ENCODE measurements at regions not wholly inside any gene's neighbourhood (a gene's known extent, or its start where the extent isn't known, plus 50 kb on each side); places are given as distances from the start of the nearest gene placed in this dataset.

- no peak for DNase-seq (ENCODE audit: low read depth in 2 of 2)
- H3K79me2 ChIP-seq (ENCODE audit: control insufficient read depth, insufficient read depth, low read length): no peaks in the 10 kb centered on the region
- no peaks in the 10 kb centered on the region for H3K9me3 ChIP-seq (ENCODE audit: control insufficient read depth, insufficient read depth, low read depth, low read length)
- no peak overlapping the region for H2AFZ ChIP-seq (ENCODE audit: low read length)
- no peaks in the 10 kb centered on the region for H3K36me3 ChIP-seq (ENCODE audit: control insufficient read depth, insufficient read depth, low read length)
- no peak overlapping the region for H3K9ac ChIP-seq (ENCODE audit: insufficient read depth, low read length)
- TF ChIP-seq CTCF (conservative IDR thresholded peaks at IDR 0.05 in 1 of 2, IDR thresholded peaks at IDR 0.05 in 1 of 2; ENCODE audit: low read depth in 1 of 2, low read length in 2 of 2): no peak
- TF ChIP-seq EZH2 (IDR thresholded peaks at IDR 0.05; ENCODE audit: low read length, missing control alignments): no peak
- no peak overlapping the region for H3K27ac ChIP-seq (ENCODE audit: insufficient read depth, low read length)
- no peaks in the 10 kb centered on the region for H4K20me1 ChIP-seq (ENCODE audit: control insufficient read depth, extremely low read depth, insufficient read depth, low read length)
- no peak overlapping the region for H3K4me3 ChIP-seq (replicated peaks in 1 of 4; ENCODE audit: control extremely low read depth in 1 of 4, insufficient read depth in 1 of 4, low read depth in 3 of 4, low read length in 4 of 4)
- no peak overlapping the region for H3K4me2 ChIP-seq (ENCODE audit: extremely low read depth, insufficient read depth, low read length)
- peaks cover 10% of the 10 kb centered on the region for H3K4me1 ChIP-seq (ENCODE audit: control insufficient read depth, extremely low read depth, insufficient read depth, low read length)
- no peaks in the 10 kb centered on the region for H3K27me3 ChIP-seq (ENCODE audit: control insufficient read depth, insufficient read depth, low read length)
Measured at GRCh38 chr13:32828711-32829110, 187.5 kb upstream of the KL start.

GRCh38 chr13:32829269-32829668 is 187.0 kb upstream of the KL start:
- no peak overlapping the region for H3K4me3 ChIP-seq (replicated peaks in 1 of 4; ENCODE audit: control extremely low read depth in 1 of 4, insufficient read depth in 1 of 4, low read depth in 3 of 4, low read length in 4 of 4)
- H3K4me1 ChIP-seq (ENCODE audit: control insufficient read depth, extremely low read depth, insufficient read depth, low read length): peaks cover 10% of the 10 kb centered on the region
- no peaks in the 10 kb centered on the region for H3K36me3 ChIP-seq (ENCODE audit: control insufficient read depth, insufficient read depth, low read length)
- H3K27ac ChIP-seq (ENCODE audit: insufficient read depth, low read length): no peak overlapping the region
- peak overlapping the region; percentile 4 for H3K4me2 ChIP-seq (ENCODE audit: extremely low read depth, insufficient read depth, low read length)
- peak overlapping the region; percentile 16 for H2AFZ ChIP-seq (ENCODE audit: low read length)
- peak in 1 of 2 donors; percentile 61 for DNase-seq (ENCODE audit: low read depth in 2 of 2)
- H3K79me2 ChIP-seq (ENCODE audit: control insufficient read depth, insufficient read depth, low read length): no peaks in the 10 kb centered on the region
- no peaks in the 10 kb centered on the region for H4K20me1 ChIP-seq (ENCODE audit: control insufficient read depth, extremely low read depth, insufficient read depth, low read length)
- no peaks in the 10 kb centered on the region for H3K9me3 ChIP-seq (ENCODE audit: control insufficient read depth, insufficient read depth, low read depth, low read length)
- no peak overlapping the region for H3K9ac ChIP-seq (ENCODE audit: insufficient read depth, low read length)
- TF ChIP-seq EZH2 (IDR thresholded peaks at IDR 0.05; ENCODE audit: low read length, missing control alignments) (no peak), CTCF (conservative IDR thresholded peaks at IDR 0.05 in 1 of 2, IDR thresholded peaks at IDR 0.05 in 1 of 2; ENCODE audit: low read depth in 1 of 2, low read length in 2 of 2) (no peak)
- H3K27me3 ChIP-seq (ENCODE audit: control insufficient read depth, insufficient read depth, low read length): no peaks in the 10 kb centered on the region

- no peaks in the 10 kb centered on the region for H3K9me3 ChIP-seq (ENCODE audit: control insufficient read depth, insufficient read depth, low read depth, low read length)
- no peak overlapping the region for H3K9ac ChIP-seq (ENCODE audit: insufficient read depth, low read length)
- no peaks in the 10 kb centered on the region for H3K27me3 ChIP-seq (ENCODE audit: control insufficient read depth, insufficient read depth, low read length)
- DNase-seq (ENCODE audit: low read depth in 2 of 2): peak; percentile 29 to 79
- peak overlapping the region; percentile 4 for H3K4me2 ChIP-seq (ENCODE audit: extremely low read depth, insufficient read depth, low read length)
- peak overlapping the region; percentile 16 for H2AFZ ChIP-seq (ENCODE audit: low read length)
- no peak overlapping the region for H3K27ac ChIP-seq (ENCODE audit: insufficient read depth, low read length)
- H3K79me2 ChIP-seq (ENCODE audit: control insufficient read depth, insufficient read depth, low read length): no peaks in the 10 kb centered on the region
- H4K20me1 ChIP-seq (ENCODE audit: control insufficient read depth, extremely low read depth, insufficient read depth, low read length): no peaks in the 10 kb centered on the region
- H3K36me3 ChIP-seq (ENCODE audit: control insufficient read depth, insufficient read depth, low read length): no peaks in the 10 kb centered on the region
- H3K4me1 ChIP-seq (ENCODE audit: control insufficient read depth, extremely low read depth, insufficient read depth, low read length): peaks cover 10% of the 10 kb centered on the region
- TF ChIP-seq EZH2 (IDR thresholded peaks at IDR 0.05; ENCODE audit: low read length, missing control alignments): no peak
- no peak for TF ChIP-seq CTCF (conservative IDR thresholded peaks at IDR 0.05 in 1 of 2, IDR thresholded peaks at IDR 0.05 in 1 of 2; ENCODE audit: low read depth in 1 of 2, low read length in 2 of 2)
- H3K4me3 ChIP-seq (replicated peaks in 1 of 4; ENCODE audit: control extremely low read depth in 1 of 4, insufficient read depth in 1 of 4, low read depth in 3 of 4, low read length in 4 of 4): no peak overlapping the region
Measured at GRCh38 chr13:32829676-32830335, 186.4 kb upstream of the KL start.
